RCC 7860 (cell line): ENCODE measurements at regions not wholly inside any gene's neighbourhood (a gene's known extent, or its start where the extent isn't known, plus 50 kb on each side); places are given as distances from the start of the nearest gene placed in this dataset.

Experiments
- DNase-seq: peaks from one replicate; pipeline ENCODE4 v3.0.0-alpha.2; 2015; ENCODE audit warnings: low spot score
- FAIRE-seq: peaks from 2 replicates; lab custom pipeline; 2012; peaks lifted over from hg19 to GRCh38; lab: Jason Lieb, UNC

DNA sequence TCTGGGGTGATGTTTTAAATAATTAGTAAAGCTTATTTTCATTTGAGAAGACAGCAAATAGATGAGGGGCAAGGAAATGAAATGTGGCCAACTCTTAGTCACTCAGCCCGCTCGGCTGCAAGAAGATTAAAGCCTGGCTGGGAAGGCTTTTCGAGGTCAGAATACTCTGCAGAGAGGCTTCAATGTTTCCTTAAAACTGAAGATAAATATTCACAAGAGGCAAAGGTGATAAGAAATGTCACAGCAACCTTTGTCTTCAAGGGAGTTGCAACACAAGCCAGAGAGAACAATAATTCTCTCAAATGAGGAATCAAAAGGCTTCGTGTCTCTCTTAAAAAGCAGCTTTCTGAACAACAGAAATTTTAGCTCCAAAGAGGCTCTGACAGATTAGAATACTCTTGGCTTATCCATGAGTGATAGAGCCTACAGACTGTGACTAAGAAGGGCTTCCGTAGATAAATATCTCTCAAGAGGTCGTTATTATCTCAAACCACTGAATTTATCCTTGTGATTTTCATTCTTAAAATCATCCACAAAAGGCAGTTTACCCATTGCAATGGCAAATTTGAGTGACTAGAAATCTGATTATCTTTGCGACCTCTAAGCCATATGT lies 92.5 kb downstream of the KLF6 start:
- FAIRE-seq (no peak), DNase-seq (no peak)

DNA sequence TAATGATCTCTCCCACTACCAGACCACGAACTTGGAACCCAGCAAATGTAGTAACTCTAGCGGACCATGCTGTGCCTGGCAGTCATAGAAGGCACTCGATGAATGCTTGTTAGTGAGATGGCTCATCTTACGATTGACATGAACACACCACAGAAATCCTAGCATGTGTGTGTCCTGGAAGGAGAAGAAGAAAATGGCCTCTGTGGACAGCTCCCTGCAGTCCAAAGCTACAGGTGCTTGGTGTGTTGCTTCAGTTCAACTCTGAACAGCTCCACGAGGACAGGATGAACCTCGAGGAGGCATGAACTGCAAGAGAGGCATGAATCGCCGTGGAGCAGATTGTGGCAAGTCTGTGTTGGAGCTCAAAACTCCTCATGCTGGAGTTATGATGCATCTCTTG lies 93.5 kb downstream of the KLF6 start:
- FAIRE-seq (no peak), DNase-seq (no peak)

GRCh38 chr10:3689871-3690510 lies 95.0 kb downstream of the KLF6 start:
- no peak for DNase-seq
- FAIRE-seq = no peak

GRCh38 chr10:3687510-3688081 lies 97.4 kb downstream of the KLF6 start:
- DNase-seq (no peak), FAIRE-seq (no peak)

DNA sequence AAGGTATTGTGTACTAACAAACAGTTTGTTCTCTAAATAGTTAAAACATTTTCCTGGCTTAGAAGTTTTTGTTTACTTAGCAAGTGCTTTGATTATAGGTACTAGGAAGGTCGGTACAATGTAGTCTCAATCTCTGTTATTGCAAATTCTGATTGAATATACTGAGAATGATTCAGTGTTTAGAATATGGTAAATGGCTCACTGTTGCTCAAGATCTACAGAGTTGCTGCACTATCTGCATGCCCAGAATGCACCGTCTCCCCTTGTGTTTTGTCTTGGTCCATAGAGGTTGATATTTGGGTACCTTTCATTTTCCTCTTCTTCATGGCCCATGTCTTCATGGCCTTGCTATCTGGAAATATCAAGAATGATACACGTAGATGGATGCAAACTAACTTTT lies 99.6 kb downstream of the KLF6 start:
- DNase-seq = no peak
- no peak for FAIRE-seq

- DNase-seq (no peak), FAIRE-seq (peak; percentile 12)
These were observed 100.1 kb downstream of the KLF6 start for GRCh38 chr10:3684891-3685290.

GRCh38 chr10:3683560-3683959 lies 101.4 kb downstream of the KLF6 start:
- DNase-seq (no peak), FAIRE-seq (no peak)

DNA sequence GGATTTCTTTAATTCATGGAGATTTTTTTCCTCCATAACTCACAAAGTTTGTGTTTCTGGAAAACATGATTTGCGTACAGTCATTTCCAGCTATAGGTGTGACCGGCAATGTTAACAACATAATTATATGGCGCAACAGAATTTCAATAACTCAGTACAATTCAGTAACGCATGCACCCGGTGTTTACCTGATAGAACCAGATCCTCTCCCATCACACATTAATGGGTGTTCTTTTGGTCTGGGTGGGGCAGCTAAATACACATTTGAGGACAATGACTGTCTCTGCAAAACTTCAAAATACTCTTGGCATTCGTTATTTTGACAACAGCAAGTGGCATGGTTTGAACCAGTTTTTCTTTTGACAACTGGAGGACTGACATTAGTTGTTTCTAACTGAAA lies 102.3 kb downstream of the KLF6 start:
- no peak for DNase-seq
- FAIRE-seq = no peak

DNA sequence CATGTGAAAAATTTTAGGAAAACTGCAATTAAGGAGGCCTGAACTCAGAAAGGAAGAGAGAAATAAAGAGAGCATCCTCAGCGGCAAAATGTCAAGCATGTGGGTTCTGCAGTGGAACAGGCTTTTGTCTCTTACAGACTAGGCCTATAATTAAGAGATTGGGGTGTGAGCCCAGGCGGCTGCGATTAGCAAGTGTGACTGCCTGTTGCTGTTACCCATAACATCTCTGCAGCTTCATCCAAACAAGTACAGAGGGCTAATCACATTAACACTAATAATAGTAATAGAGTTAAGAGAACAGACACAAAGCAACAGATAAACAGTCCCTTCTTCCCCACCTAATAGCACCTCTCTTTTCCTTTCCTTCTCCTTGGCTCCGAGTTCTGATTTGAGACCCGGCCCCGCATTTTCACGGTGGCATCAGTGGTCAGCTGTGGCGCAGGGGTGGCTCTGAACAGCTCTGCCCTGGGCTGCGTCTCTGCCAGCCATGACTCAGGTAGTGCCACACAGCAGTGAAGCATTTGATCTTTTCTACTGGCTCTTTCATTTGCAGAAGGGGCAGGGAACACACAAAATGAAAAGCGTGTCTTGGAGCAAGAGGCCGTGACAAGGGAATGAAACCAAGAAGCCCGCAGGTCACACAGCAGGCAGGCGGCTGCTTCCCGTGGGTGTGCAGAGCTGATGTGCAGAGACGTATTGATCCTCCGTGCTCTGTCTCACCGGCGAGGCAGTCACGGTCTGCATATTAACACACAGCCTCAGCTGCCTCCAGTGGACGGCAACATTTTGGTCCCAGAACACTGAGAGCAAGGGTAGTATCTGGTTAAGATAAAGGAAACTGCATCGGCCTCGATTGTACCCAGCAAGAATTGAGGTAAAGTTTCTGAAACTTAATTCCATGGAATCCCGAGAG lies 103.1 kb downstream of the KLF6 start:
- no peak for DNase-seq
- no peak for FAIRE-seq

DNA sequence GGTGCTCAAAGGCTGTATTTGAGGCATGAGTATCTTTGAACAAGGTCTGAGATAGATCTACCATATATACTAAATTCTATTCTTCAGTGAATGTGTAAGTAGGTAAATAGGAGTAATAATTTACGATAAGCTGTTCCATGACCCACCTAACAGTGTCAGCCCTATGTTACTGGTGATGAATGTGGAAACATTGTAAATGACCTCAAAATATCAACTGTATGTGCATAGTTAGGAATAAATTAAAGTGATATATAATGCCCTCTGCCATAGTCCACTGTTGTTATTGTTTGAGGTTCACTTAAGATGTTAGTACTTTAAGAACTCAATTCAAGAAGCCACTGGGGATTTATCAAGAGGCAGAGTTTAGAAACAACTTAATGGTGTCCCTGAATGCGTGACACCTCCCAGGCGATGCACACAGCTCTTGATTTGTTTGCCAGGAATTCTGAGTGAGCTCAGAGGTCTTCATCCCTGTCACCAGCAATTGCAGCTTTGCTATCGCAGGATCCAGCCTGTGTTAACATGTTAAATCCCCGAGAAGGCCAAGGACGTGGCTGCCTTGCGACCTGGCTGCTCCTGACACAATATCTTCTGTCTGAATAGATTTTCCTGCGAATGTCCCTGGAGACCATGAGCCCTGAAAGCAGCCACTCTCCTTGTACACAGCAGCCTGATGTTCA lies 104.9 kb downstream of the KLF6 start:
- DNase-seq (no peak), FAIRE-seq (no peak)

DNA sequence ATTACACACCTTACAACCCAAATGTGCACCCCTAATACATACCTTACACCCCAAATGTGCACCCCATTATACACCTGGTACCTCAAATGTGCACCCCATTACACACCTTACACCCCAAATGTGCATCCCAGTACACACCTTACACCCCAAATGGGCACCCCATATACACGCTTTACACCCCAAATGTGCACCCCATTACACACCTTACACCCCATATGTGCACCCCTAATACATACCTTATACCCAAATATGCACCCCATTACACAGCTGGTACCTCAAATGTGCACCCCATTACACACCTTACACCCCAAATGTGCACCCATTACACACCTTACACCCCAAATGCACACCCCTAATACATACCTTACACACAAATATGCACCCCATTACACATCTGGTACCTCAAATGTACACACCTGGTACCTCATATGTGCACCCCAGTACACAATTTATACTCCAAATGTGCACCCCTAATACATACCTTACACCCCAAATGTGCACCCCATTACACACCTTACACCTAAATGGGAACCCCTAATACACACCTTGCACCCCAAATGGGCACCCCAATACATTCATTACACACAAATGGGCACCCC lies 106.3 kb downstream of the KLF6 start:
- DNase-seq (no peak), FAIRE-seq (no peak)

DNA sequence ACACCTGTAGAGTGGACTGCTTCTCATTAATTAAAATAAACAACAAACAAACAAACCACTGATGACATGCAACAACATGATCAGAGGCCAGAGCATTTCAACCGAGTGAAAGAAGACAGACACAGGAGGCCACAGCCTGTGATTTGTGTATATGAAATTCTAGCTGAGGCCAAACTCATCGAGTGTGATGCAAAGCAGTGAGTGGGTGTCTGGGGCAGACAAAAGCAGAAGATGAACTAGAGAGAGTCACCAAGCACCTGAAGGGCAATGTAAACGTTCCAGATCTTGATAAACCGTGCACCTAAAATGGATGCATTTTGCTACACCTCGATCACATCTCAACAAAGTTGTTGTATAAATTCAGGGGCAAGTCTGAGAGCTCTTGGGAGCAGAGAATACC lies 108.4 kb downstream of the KLF6 start:
- no peak for DNase-seq
- no peak for FAIRE-seq

DNA sequence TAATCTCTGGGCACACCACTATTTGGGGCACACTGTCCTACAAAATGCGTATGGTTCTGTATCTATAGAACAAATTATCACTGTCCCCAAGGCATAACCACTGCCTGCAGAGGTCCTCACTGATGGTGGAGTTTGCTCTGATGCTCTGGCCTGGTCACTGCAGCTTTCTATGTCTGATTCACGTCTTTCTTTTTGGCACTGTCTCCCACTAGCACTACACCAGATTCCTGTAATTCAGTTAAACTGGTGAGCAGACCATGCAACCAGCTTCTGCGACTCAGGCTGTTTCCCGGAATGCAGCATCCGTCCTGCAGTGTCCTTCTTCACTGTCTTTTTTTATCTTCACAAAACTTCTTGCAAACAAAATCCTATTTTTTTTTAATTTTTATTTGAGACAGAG lies 112.8 kb downstream of the KLF6 start:
- FAIRE-seq (no peak), DNase-seq (no peak)

GRCh38 chr10:3671386-3671955 lies 113.5 kb downstream of the KLF6 start:
- DNase-seq (no peak), FAIRE-seq (no peak)

GRCh38 chr10:3668966-3669330 lies 116.1 kb downstream of the KLF6 start:
- FAIRE-seq (no peak), DNase-seq (no peak)

GRCh38 chr10:3668276-3668965 lies 116.6 kb downstream of the KLF6 start:
- DNase-seq = peak; percentile 43

GRCh38 chr10:3666525-3667302 lies 118.3 kb downstream of the KLF6 start:
- DNase-seq (no peak), FAIRE-seq (no peak)

More at GRCh38 chr10:3668276-3668965, 116.6 kb downstream of the KLF6 start:
- FAIRE-seq = no peak

GRCh38 chr10:3665316-3665908 lies 119.6 kb downstream of the KLF6 start:
- FAIRE-seq = no peak
- no peak for DNase-seq

GRCh38 chr10:3662775-3663174 lies 122.2 kb downstream of the KLF6 start:
- FAIRE-seq (no peak), DNase-seq (no peak)
